K562 (cell line): ENCODE measurements at regions not wholly inside any gene's neighbourhood (a gene's known extent, or its start where the extent isn't known, plus 50 kb on each side); places are given as distances from the start of the nearest gene placed in this dataset.

Experiments used
- ATAC-seq: fragments of 200-7000 bp; cut with Tn5 transposase; 3 replicates; pipeline ENCODE4 v1.9.1; 2020; ENCODE audit warnings: moderate library complexity
- BruUV-seq: library from RNA; stranded (reverse); fragments of 400-500 nt; replicated peaks from 2 replicates; lab custom pipeline; 2021; lab: Mats Ljungman, UMichigan
- CTCF ChIA-PET: fragments of 300-600 bp; formaldehyde crosslinking; extraction: SDS; loops from one replicate; lab custom pipeline; 2021; ENCODE audit warnings: low intra/inter-chr PET ratio; lab: Yijun Ruan, JAX
- POLR2A ChIA-PET: fragments of 300-600, 350-650 bp; sonication (Branson Sonifier 250); formaldehyde crosslinking; extraction: SDS; loops from one replicate; lab custom pipeline; 2021; ENCODE audit warnings: antibody characterized with exemption, inconsistent platforms; lab: Yijun Ruan, JAX
- DNase-seq, 4 experiments: peaks; one replicate each; pipeline versions ENCODE4 v3.0.0 to v3.0.0-alpha.2; 2011 to 2018; ENCODE audit warnings: low spot score in 3 of 4, mixed read lengths in 3 of 4; ENCODE audit errors: extremely low read depth in 1 of 4
- FAIRE-seq: peaks from 2 replicates; lab custom pipeline; 2011; peaks lifted over from hg19 to GRCh38; lab: Jason Lieb, UNC
- H2AFZ ChIP-seq: 2 replicates; pipeline ENCODE4 v1.6.0; 2011; ENCODE audit warnings: low read depth, low read length, control low read depth, inconsistent platforms
- H3K27ac ChIP-seq: fragments of 200-600 bp; 3 replicates; pipeline ENCODE4 v1.8.0; 2011; ENCODE audit warnings: low read depth, mild to moderate bottlenecking, control low read depth, inconsistent platforms, low read length, moderate library complexity, mixed read lengths; ENCODE audit errors: extremely low read depth
- H3K27me3 ChIP-seq, 2 experiments: fragments of 300-600 bp in 1 of 2; 2 replicates in 1 of 2; 3 replicates in 1 of 2; pipeline versions ENCODE4 v1.6.0 to v1.8.0; 2011; ENCODE audit warnings: inconsistent platforms in 2 of 2, low read length in 2 of 2, mild to moderate bottlenecking in 1 of 2, mixed read lengths in 1 of 2, moderate library complexity in 1 of 2; ENCODE audit not compliant: control insufficient read depth in 2 of 2, insufficient read depth in 2 of 2
- H3K36me3 ChIP-seq: fragments of 300-600 bp; 3 replicates; pipeline ENCODE4 v1.8.0; 2011; ENCODE audit warnings: mild to moderate bottlenecking, low read length, inconsistent platforms; ENCODE audit not compliant: control insufficient read depth, insufficient read depth
- H3K4me1 ChIP-seq, 2 experiments: fragments of 200-600 bp in 1 of 2; replicated peaks in 1 of 2; 2 replicates in 1 of 2; 3 replicates in 1 of 2; pipeline versions ENCODE4 v1.5.1 to v1.8.0; 2011; ENCODE audit warnings: inconsistent platforms in 2 of 2, low read length in 2 of 2, mild to moderate bottlenecking in 1 of 2, mixed read lengths in 1 of 2, moderate library complexity in 1 of 2; ENCODE audit not compliant: control insufficient read depth in 2 of 2, insufficient read depth in 2 of 2
- H3K4me2 ChIP-seq: 2 replicates; pipeline ENCODE4 v1.6.1; 2011; ENCODE audit warnings: low read length, control low read depth, inconsistent platforms, mixed read lengths; ENCODE audit not compliant: insufficient read depth
- H3K4me3 ChIP-seq: fragments of 200-600 bp; sonication (generic), shearing (Covaris generic); 2 replicates; pipeline ENCODE4 v1.5.1; 2016; ENCODE audit warnings: control low read depth, inconsistent platforms
- H3K79me2 ChIP-seq: fragments of 200-600 bp; 3 replicates; pipeline ENCODE4 v1.8.0; 2011; ENCODE audit warnings: low read length, inconsistent platforms; ENCODE audit not compliant: control insufficient read depth, insufficient read depth
- H3K9ac ChIP-seq, 2 experiments: 2 replicates each; pipeline versions ENCODE4 v1.6.0 to v1.6.1; 2011; ENCODE audit warnings: low read depth in 2 of 2, low read length in 2 of 2, control low read depth in 1 of 2, inconsistent platforms in 1 of 2, mild to moderate bottlenecking in 1 of 2, mixed read lengths in 1 of 2; ENCODE audit not compliant: insufficient read depth in 1 of 2
- H3K9me1 ChIP-seq: one replicate; pipeline ENCODE4 v1.6.0; 2011; ENCODE audit warnings: inconsistent platforms, mild to moderate bottlenecking, low read length, moderate library complexity; ENCODE audit not compliant: control insufficient read depth, insufficient read depth
- H3K9me3 ChIP-seq: replicated peaks from 2 replicates; pipeline ENCODE4 v1.5.1; 2011; ENCODE audit warnings: low read depth, low read length, inconsistent platforms; ENCODE audit not compliant: control insufficient read depth, insufficient read depth
- H4K20me1 ChIP-seq: replicated peaks from 2 replicates; pipeline ENCODE4 v1.6.1; 2011; ENCODE audit warnings: low read length, inconsistent platforms, mixed read lengths; ENCODE audit not compliant: control insufficient read depth, insufficient read depth
- BRF2 ChIP-seq: IDR thresholded peaks from 3 replicates; pipeline ENCODE4 v1.6.1; 2011; ENCODE audit warnings: borderline replicate concordance, mild to moderate bottlenecking; ENCODE audit not compliant: insufficient read length, insufficient read depth
- E4F1 ChIP-seq: fragments of 250-450 bp; sonication (Bioruptor Pico); IDR thresholded peaks from 2 replicates; pipeline ENCODE4 v1.5.0; 2021; ENCODE audit warnings: mild to moderate bottlenecking, borderline replicate concordance
- HDGF ChIP-seq: fragments of 450-650 bp; IDR thresholded peaks from 2 replicates; pipeline ENCODE4 v1.6.1; 2016
- HMGXB4 ChIP-seq: sonication (generic); formaldehyde crosslinking; IDR thresholded peaks from 2 replicates; pipeline ENCODE4 v1.8.1; 2023; ENCODE audit warnings: mild to moderate bottlenecking, missing genetic modification reagents
- MIER1 ChIP-seq: fragments of 450-650 bp; IDR thresholded peaks from 2 replicates; pipeline ENCODE4 v1.6.1; 2016; ENCODE audit warnings: antibody characterized with exemption, mild to moderate bottlenecking, low read depth
- POLR3A ChIP-seq: IDR thresholded peaks from 2 replicates; pipeline ENCODE4 v1.6.1; 2011; ENCODE audit warnings: borderline replicate concordance, mild to moderate bottlenecking, moderate library complexity; ENCODE audit not compliant: insufficient read length, insufficient read depth; ENCODE audit errors: extremely low read depth
- THRAP3 ChIP-seq: fragments of 450-650 bp; IDR thresholded peaks from 2 replicates; pipeline ENCODE4 v1.6.1; 2016; ENCODE audit warnings: mild to moderate bottlenecking, inconsistent platforms, borderline replicate concordance
- ZKSCAN1 ChIP-seq: fragments of 150-350 bp; IDR thresholded peaks from 2 replicates; pipeline ENCODE4 v1.6.1; 2016; ENCODE audit warnings: low read depth, low read length
- ZNF232 ChIP-seq: sonication (generic); formaldehyde crosslinking; IDR thresholded peaks from 2 replicates; pipeline ENCODE4 v1.8.0; 2022; ENCODE audit warnings: mild to moderate bottlenecking, missing genetic modification reagents
- ZNF444 ChIP-seq: fragments of 250-450 bp; sonication (Bioruptor Pico); IDR thresholded peaks from 2 replicates; pipeline ENCODE4 v1.4.0; 2020; ENCODE audit warnings: mild to moderate bottlenecking, moderate library complexity
- ZNF507 ChIP-seq: conservative IDR thresholded peaks from 2 replicates; pipeline ENCODE4 v1.6.1; 2017; ENCODE audit warnings: missing genetic modification characterization, missing compliant biosample characterization
- ZNF707 ChIP-seq: fragments of 250-450 bp; sonication (Bioruptor Pico); conservative IDR thresholded peaks from 2 replicates; pipeline ENCODE4 v1.8.0; 2022; ENCODE audit warnings: inconsistent platforms, mild to moderate bottlenecking, moderate library complexity
- WGBS: fragments of 100-300 bp; shearing (Covaris generic); methylation state at CpG from one replicate; pipeline ENCODE4 v1.1.6; 2016; ENCODE audit warnings: low coverage, mixed read lengths; ENCODE audit not compliant: insufficient coverage; ENCODE audit errors: missing lambda C conversion rate; 5-methylcytosine and 5-hydroxymethylcytosine counted together
- in situ Hi-C: fragments of 300-500 bp; cut with MboI; formaldehyde crosslinking; loops from 4 replicates; pipeline ENCODE4 v1.15.0; 2018; ENCODE audit warnings: inconsistent platforms, mixed read lengths
- intact Hi-C: fragments of 100-400 bp; cut with micrococcal nuclease; formaldehyde crosslinking; loops from 2 replicates; pipeline ENCODE4 v1.14.2; 2022
- TF ChIP-seq, protein P1 (sequence below): fragments of 250-450 bp; sonication (Bioruptor Pico); IDR thresholded peaks from 2 replicates; pipeline ENCODE4 v1.4.0; 2020; ENCODE audit warnings: mild to moderate bottlenecking
- TF ChIP-seq, protein P2 (sequence below): sonication (generic); formaldehyde crosslinking; IDR thresholded peaks from 2 replicates; pipeline ENCODE4 v1.8.1; 2023; ENCODE audit warnings: mild to moderate bottlenecking, missing genetic modification reagents

GRCh38 chr6:144624246-144624645 lies 339.1 kb downstream of the UTRN start:
- H2AFZ ChIP-seq, result no peak overlapping the region
- TF ChIP-seq MIER1, result no peak
- TF ChIP-seq THRAP3, result no peak
- no peak for TF ChIP-seq POLR3A
- TF ChIP-seq, protein P1, sequence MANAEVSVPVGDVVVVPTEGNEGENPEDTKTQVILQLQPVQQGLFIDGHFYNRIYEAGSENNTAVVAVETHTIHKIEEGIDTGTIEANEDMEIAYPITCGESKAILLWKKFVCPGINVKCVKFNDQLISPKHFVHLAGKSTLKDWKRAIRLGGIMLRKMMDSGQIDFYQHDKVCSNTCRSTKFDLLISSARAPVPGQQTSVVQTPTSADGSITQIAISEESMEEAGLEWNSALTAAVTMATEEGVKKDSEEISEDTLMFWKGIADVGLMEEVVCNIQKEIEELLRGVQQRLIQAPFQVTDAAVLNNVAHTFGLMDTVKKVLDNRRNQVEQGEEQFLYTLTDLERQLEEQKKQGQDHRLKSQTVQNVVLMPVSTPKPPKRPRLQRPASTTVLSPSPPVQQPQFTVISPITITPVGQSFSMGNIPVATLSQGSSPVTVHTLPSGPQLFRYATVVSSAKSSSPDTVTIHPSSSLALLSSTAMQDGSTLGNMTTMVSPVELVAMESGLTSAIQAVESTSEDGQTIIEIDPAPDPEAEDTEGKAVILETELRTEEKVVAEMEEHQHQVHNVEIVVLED (CRISPR knock-in tag), result no peak
- no peak for TF ChIP-seq ZNF444 (CRISPR knock-in tag)
- TF ChIP-seq, protein P2, sequence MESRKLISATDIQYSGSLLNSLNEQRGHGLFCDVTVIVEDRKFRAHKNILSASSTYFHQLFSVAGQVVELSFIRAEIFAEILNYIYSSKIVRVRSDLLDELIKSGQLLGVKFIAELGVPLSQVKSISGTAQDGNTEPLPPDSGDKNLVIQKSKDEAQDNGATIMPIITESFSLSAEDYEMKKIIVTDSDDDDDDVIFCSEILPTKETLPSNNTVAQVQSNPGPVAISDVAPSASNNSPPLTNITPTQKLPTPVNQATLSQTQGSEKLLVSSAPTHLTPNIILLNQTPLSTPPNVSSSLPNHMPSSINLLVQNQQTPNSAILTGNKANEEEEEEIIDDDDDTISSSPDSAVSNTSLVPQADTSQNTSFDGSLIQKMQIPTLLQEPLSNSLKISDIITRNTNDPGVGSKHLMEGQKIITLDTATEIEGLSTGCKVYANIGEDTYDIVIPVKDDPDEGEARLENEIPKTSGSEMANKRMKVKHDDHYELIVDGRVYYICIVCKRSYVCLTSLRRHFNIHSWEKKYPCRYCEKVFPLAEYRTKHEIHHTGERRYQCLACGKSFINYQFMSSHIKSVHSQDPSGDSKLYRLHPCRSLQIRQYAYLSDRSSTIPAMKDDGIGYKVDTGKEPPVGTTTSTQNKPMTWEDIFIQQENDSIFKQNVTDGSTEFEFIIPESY (CRISPR knock-in tag), result no peak
- no peak for TF ChIP-seq ZNF232
- no peak for TF ChIP-seq HDGF
- TF ChIP-seq HMGXB4, result no peak
- no peak for TF ChIP-seq BRF2
- TF ChIP-seq ZNF507 (tag), result no peak
- no peak for TF ChIP-seq E4F1 (CRISPR knock-in tag)
- no peak for TF ChIP-seq ZNF707 (CRISPR knock-in tag)
- TF ChIP-seq ZKSCAN1, result no peak
- in situ Hi-C loops, result no loop called here
- no peaks in the 10 kb centered on the region for H3K9me3 ChIP-seq
- no TSS peak for BruUV-seq
- ChIA-PET CTCF (interaction anchor here (0.5 kb wide), 1 partner anchor 118 kb away, joined by 3 read pairs; no protein-coding TSS in a partner anchor), POLR2A (interaction anchor here (0.7 kb wide), 1 partner anchor 11 kb away, joined by 3 read pairs; no protein-coding TSS in a partner anchor)
- 7% methylated on average over 5 of the region's 5 CpGs for WGBS
- DNase-seq (no peak), ATAC-seq (no peak), FAIRE-seq (no peak)
- no peak overlapping the region for H3K9ac ChIP-seq
- no peak overlapping the region for H3K4me2 ChIP-seq
- no peaks in the 10 kb centered on the region for H3K36me3 ChIP-seq
- H3K27me3 ChIP-seq, result no peaks in the 10 kb centered on the region
- no peaks in the 10 kb centered on the region for H4K20me1 ChIP-seq
- intact Hi-C loops, result no loop called here
- H3K4me3 ChIP-seq, result no peak overlapping the region
- no peak overlapping the region for H3K27ac ChIP-seq
- no peaks in the 10 kb centered on the region for H3K9me1 ChIP-seq
- H3K4me1 ChIP-seq, result no peaks in the 10 kb centered on the region
- no peaks in the 10 kb centered on the region for H3K79me2 ChIP-seq
